ENCODE measurements at regions not wholly inside any gene's neighbourhood (a gene's known extent, or its start where the extent isn't known, plus 50 kb on each side); places are given as distances from the start of the nearest gene placed in this dataset.

DNA sequence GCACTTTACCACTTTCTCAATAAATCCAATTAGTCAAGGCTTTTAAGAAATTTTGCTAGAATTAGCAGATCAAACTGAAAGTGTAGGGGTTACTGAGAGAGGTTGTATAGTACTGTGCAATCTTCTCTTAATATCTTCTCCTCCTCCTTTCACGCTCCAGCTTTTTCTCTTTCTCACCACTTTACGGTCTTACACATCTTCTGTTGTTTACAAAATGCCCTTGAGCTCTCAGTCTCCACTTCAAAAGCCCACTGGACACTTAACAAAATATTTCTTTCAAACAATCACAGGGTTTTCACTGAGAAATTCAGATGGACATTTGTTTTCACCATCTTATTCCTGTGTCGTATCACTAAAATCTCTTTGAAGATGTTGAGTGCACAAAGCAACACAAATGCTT lies 678.2 kb downstream of the ADGRL2 start:
- in situ Hi-C loops (cut with MboI; ENCODE audit: low sequenced_read_pairs, unreplicated experiment) = no loop called here
- no peak for DNase-seq (ENCODE audit: low spot score)
- TF ChIP-seq, protein P1, sequence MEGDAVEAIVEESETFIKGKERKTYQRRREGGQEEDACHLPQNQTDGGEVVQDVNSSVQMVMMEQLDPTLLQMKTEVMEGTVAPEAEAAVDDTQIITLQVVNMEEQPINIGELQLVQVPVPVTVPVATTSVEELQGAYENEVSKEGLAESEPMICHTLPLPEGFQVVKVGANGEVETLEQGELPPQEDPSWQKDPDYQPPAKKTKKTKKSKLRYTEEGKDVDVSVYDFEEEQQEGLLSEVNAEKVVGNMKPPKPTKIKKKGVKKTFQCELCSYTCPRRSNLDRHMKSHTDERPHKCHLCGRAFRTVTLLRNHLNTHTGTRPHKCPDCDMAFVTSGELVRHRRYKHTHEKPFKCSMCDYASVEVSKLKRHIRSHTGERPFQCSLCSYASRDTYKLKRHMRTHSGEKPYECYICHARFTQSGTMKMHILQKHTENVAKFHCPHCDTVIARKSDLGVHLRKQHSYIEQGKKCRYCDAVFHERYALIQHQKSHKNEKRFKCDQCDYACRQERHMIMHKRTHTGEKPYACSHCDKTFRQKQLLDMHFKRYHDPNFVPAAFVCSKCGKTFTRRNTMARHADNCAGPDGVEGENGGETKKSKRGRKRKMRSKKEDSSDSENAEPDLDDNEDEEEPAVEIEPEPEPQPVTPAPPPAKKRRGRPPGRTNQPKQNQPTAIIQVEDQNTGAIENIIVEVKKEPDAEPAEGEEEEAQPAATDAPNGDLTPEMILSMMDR (IDR thresholded peaks at IDR 0.05; ENCODE audit: borderline replicate concordance, control extremely low read depth, extremely low read depth, insufficient read depth, missing control alignments) = no peak

DNA sequence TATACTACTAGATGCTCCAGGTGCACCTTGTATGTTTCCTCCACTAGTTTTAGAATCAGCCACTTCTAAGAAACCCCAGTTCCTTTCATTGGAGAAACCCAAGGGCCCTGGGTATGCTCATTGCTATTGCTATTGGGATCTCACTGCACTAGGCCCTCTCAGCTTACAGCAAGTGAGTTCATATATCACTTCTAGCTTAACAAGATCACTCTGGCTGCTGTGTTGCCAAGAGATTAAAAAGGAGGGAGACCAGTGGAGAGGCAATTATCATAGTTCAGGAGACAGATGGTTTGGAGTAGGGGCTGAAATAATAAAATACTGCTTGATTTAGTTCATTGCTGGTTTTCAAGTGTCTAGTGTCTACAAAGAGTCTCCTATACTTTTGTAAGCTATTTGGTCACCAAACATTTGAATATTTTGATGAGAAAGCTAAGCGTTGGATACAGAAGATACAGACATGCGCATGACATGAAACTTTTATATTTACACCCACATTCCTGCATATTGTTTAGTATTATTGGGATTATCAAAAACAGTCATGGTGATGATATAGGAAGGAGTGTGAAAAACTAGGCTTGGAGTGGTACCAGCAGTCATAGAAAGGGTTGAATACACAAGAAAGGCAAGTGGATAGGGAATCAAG lies 671.9 kb downstream of the ADGRL2 start:
- DNase-seq (ENCODE audit: low spot score) = no peak

DNA sequence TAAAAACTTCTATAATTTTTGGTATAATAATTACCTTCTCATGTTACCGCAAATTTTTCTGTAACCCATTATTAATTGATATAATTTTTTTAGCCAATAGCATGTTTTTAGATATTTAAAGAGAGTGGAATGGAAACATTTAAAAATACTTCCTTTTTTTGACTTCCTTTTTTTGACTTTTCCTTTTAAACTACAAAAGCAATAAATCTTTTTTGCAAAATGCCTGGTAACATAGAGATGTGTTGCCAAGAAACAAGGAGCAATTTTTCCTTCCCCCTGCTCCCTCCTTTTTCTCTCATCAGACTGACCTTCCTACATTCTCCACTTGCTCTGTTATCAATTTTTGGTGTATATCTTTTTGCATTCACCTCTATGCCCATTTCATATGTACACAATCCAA lies 666.2 kb downstream of the ADGRL2 start:
- in situ Hi-C loops (cut with MboI; ENCODE audit: low sequenced_read_pairs, unreplicated experiment) = no loop called here
- TF ChIP-seq, protein P1 (IDR thresholded peaks at IDR 0.05; ENCODE audit: borderline replicate concordance, control extremely low read depth, extremely low read depth, insufficient read depth, missing control alignments) = no peak
- DNase-seq (ENCODE audit: low spot score) = no peak

More for the DNA sequence above, 671.9 kb downstream of the ADGRL2 start:
- in situ Hi-C loops (cut with MboI; ENCODE audit: low sequenced_read_pairs, unreplicated experiment) = no loop called here
- TF ChIP-seq, protein P1 (IDR thresholded peaks at IDR 0.05; ENCODE audit: borderline replicate concordance, control extremely low read depth, extremely low read depth, insufficient read depth, missing control alignments) = no peak

DNA sequence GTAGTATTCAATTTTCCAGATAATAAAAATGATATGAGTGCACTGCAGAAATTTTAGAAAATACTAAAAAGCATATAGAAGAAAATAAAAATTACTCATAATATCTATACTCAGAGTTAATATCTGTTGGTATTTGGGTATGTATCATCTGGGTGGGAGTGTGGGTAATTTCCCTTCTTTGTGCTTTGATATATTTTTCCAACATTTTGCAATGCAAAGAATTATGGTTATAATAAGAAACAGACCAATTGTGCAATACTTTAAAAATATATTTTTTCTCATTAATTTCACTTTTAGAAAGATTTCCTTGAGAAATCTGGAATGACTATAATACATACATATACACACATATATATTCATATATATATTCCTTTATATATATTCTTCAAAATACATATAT lies 665.7 kb downstream of the ADGRL2 start:
- TF ChIP-seq, protein P1 (IDR thresholded peaks at IDR 0.05; ENCODE audit: borderline replicate concordance, control extremely low read depth, extremely low read depth, insufficient read depth, missing control alignments) = no peak
- no peak for DNase-seq (ENCODE audit: low spot score)
- in situ Hi-C loops (cut with MboI; ENCODE audit: low sequenced_read_pairs, unreplicated experiment) = no loop called here

DNA sequence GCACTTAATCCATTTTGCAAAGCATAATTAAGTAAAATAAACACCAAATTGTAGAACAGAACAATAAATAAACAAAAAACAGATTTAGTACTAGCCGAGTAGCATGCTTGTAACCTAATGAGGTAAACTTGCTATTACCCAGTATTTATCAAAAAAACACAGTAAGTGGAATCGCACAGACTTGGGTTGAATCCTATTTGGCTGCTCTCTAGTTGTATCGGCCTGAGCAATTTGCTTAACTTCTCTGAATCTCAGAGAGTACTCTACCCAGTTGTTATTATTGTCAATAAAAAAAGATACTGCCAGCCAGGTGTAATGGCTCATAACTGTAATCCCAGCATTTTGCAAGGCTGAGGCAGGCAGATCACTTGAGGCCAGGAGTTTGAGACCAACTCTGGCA lies 664.3 kb downstream of the ADGRL2 start:
- in situ Hi-C loops (cut with MboI; ENCODE audit: low sequenced_read_pairs, unreplicated experiment) = no loop called here
- TF ChIP-seq, protein P1 (IDR thresholded peaks at IDR 0.05; ENCODE audit: borderline replicate concordance, control extremely low read depth, extremely low read depth, insufficient read depth, missing control alignments) = no peak

DNA sequence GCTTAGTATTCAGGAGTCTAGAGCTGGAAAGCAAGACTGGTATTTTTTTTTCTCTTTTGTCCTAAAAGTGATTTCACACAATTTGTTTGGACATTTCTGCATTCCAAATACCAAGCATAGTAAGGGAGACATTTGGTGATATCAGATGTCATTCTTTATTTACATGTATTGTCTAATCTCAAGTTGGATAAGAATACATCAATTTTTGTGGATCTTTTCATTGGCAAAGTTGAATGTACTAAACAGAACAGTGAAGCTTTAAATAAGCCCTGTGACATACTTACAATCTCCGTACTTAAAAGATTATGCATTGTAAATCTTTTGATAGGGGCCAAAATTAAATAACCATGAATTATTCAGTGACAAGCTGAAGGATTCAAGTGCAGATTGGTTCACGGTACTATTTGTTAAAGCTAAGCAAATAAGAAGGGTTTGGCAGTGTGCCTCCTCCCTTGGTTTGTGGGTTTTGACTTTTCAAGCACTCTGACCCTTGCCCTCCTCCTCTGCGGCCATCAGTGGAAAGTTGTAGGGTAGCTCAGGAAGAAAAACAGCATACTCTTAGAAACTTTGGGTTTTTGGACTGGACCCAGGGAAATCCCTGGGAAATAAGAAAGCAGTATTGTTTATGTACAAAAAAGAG lies 663.7 kb downstream of the ADGRL2 start:
- TF ChIP-seq, protein P1 (IDR thresholded peaks at IDR 0.05; ENCODE audit: borderline replicate concordance, control extremely low read depth, extremely low read depth, insufficient read depth, missing control alignments) = no peak
- in situ Hi-C loops (cut with MboI; ENCODE audit: low sequenced_read_pairs, unreplicated experiment) = no loop called here
- DNase-seq (ENCODE audit: low spot score) = no peak

More for the DNA sequence above, 664.3 kb downstream of the ADGRL2 start:
- DNase-seq (ENCODE audit: low spot score) = no peak
